ENCODE measurements at regions not wholly inside any gene's neighbourhood (a gene's known extent, or its start where the extent isn't known, plus 50 kb on each side); places are given as distances from the start of the nearest gene placed in this dataset.
A peak's percentile ranks its signal among the peaks of the same experiment; 100 is the strongest.

DNA sequence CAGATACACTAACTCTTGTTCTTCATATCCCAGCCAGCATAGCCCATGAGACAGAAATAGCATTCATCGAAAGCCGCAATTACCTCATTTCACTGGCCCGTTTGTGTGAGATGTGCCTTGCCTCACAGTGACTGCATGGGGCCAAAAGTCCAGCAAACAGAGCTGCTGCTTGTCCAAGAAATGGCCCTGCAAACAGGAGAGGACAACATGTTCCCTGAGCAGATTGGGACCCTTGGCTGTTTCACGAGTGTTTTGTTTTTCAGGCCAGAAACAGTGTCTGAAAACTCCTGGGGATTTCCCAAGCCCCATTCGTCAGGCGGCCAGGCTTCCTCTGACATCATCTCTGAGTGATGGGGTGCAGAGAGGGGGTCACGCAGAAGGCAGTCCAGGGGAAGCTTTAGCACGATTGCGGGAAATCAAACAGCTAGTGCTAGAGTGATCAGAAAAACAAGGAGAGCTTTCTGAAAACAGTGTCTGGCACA is 503.6 kb upstream of the PAPPA start:
- H3K36me3 ChIP-seq (ENCODE audit: control insufficient read depth in 4 of 4, insufficient read depth in 3 of 4, low read depth in 1 of 4, low read length in 3 of 4): no peaks in the 10 kb centered on the region
- H3K4me3 ChIP-seq (ENCODE audit: low read depth in 1 of 3, low read length in 3 of 3): no peak overlapping the region
- TF ChIP-seq RAD21 (IDR thresholded peaks at IDR 0.05) (peak in 1 of 2 donors; percentile 33), NR2F2 (IDR thresholded peaks at IDR 0.05) (peak; percentile 88), FOXA2 (IDR thresholded peaks at IDR 0.05) (peak; percentile 41), EGR1 (IDR thresholded peaks at IDR 0.05; ENCODE audit: low read depth in 2 of 2) (peak in 1 of 2 donors; percentile 14), MAX (IDR thresholded peaks at IDR 0.05) (no peak), TAF1 (conservative IDR thresholded peaks at IDR 0.05) (no peak), FOXA1 (IDR thresholded peaks at IDR 0.05) (peak; percentile 22), YY1 (IDR thresholded peaks at IDR 0.05) (peak; percentile 75), SP1 (IDR thresholded peaks at IDR 0.05) (peak; percentile 79), HNF4A (conservative IDR thresholded peaks at IDR 0.05) (peak in 1 of 2 donors; percentile 91), JUND (IDR thresholded peaks at IDR 0.05) (peak in 1 of 2 donors; percentile 87), HNF4G (IDR thresholded peaks at IDR 0.05) (no peak), RXRA (IDR thresholded peaks at IDR 0.05) (peak; percentile 47 to 88), ZBTB33 (IDR thresholded peaks at IDR 0.05) (peak; percentile 53)
- TF ChIP-seq, protein P1, sequence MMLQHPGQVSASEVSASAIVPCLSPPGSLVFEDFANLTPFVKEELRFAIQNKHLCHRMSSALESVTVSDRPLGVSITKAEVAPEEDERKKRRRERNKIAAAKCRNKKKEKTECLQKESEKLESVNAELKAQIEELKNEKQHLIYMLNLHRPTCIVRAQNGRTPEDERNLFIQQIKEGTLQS (IDR thresholded peaks at IDR 0.05): peak; percentile 3
- TF ChIP-seq, protein P2, sequence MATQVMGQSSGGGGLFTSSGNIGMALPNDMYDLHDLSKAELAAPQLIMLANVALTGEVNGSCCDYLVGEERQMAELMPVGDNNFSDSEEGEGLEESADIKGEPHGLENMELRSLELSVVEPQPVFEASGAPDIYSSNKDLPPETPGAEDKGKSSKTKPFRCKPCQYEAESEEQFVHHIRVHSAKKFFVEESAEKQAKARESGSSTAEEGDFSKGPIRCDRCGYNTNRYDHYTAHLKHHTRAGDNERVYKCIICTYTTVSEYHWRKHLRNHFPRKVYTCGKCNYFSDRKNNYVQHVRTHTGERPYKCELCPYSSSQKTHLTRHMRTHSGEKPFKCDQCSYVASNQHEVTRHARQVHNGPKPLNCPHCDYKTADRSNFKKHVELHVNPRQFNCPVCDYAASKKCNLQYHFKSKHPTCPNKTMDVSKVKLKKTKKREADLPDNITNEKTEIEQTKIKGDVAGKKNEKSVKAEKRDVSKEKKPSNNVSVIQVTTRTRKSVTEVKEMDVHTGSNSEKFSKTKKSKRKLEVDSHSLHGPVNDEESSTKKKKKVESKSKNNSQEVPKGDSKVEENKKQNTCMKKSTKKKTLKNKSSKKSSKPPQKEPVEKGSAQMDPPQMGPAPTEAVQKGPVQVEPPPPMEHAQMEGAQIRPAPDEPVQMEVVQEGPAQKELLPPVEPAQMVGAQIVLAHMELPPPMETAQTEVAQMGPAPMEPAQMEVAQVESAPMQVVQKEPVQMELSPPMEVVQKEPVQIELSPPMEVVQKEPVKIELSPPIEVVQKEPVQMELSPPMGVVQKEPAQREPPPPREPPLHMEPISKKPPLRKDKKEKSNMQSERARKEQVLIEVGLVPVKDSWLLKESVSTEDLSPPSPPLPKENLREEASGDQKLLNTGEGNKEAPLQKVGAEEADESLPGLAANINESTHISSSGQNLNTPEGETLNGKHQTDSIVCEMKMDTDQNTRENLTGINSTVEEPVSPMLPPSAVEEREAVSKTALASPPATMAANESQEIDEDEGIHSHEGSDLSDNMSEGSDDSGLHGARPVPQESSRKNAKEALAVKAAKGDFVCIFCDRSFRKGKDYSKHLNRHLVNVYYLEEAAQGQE (IDR thresholded peaks at IDR 0.05): peak; percentile 34
- TF ChIP-seq, protein P3, sequence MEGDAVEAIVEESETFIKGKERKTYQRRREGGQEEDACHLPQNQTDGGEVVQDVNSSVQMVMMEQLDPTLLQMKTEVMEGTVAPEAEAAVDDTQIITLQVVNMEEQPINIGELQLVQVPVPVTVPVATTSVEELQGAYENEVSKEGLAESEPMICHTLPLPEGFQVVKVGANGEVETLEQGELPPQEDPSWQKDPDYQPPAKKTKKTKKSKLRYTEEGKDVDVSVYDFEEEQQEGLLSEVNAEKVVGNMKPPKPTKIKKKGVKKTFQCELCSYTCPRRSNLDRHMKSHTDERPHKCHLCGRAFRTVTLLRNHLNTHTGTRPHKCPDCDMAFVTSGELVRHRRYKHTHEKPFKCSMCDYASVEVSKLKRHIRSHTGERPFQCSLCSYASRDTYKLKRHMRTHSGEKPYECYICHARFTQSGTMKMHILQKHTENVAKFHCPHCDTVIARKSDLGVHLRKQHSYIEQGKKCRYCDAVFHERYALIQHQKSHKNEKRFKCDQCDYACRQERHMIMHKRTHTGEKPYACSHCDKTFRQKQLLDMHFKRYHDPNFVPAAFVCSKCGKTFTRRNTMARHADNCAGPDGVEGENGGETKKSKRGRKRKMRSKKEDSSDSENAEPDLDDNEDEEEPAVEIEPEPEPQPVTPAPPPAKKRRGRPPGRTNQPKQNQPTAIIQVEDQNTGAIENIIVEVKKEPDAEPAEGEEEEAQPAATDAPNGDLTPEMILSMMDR (IDR thresholded peaks at IDR 0.05; ENCODE audit: low read depth, low read length, missing input control): no peak
- no peaks in the 10 kb centered on the region for H3K27me3 ChIP-seq (ENCODE audit: control insufficient read depth in 4 of 4, insufficient read depth in 4 of 4, low read length in 3 of 4)
- no peak overlapping the region for H3K9ac ChIP-seq (ENCODE audit: low read depth in 1 of 2, low read length in 2 of 2)
- H3K9me3 ChIP-seq (ENCODE audit: control insufficient read depth in 4 of 4, low read length in 3 of 4): no peaks in the 10 kb centered on the region
- DNase-seq (ENCODE audit: low spot score): no peak
- no peaks in the 10 kb centered on the region for H3K4me1 ChIP-seq (ENCODE audit: control insufficient read depth in 4 of 4, insufficient read depth in 4 of 4, low read length in 3 of 4)
- peak overlapping the region in 1 of 2 donors; percentile 13 for H3K27ac ChIP-seq (ENCODE audit: low read depth in 1 of 2, low read length in 2 of 2)
- WGBS: 27% methylated on average over 9 of the region's 9 CpGs

DNA sequence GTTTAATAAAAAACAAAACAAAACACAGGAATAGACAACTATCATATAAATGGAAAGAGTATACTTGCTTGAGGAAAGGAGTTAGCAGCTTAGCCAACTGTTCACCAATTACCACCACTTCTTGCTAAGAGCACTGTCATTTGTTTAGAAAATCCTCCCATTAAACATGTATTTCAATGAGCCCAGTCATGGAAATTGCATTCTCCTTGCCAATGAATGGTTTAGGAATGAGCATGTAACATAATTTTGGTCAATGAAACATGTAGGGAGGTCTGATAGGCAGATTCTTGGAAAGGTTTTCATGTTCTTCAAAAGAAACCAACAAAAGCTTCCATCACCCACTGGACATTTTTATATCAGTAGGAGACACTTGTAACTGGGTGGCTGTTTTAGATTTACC is 502.8 kb upstream of the PAPPA start:
- H3K9me3 ChIP-seq (ENCODE audit: control insufficient read depth in 4 of 4, low read length in 3 of 4): no peaks in the 10 kb centered on the region
- no peak overlapping the region for H3K27ac ChIP-seq (ENCODE audit: low read depth in 1 of 2, low read length in 2 of 2)
- H3K36me3 ChIP-seq (ENCODE audit: control insufficient read depth in 4 of 4, insufficient read depth in 3 of 4, low read depth in 1 of 4, low read length in 3 of 4): no peaks in the 10 kb centered on the region
- no peak overlapping the region for H3K9ac ChIP-seq (ENCODE audit: low read depth in 1 of 2, low read length in 2 of 2)
- no peak overlapping the region for H3K4me3 ChIP-seq (ENCODE audit: low read depth in 1 of 3, low read length in 3 of 3)
- H3K4me1 ChIP-seq (ENCODE audit: control insufficient read depth in 4 of 4, insufficient read depth in 4 of 4, low read length in 3 of 4): no peaks in the 10 kb centered on the region
- no peak for DNase-seq (ENCODE audit: low spot score)
- no peaks in the 10 kb centered on the region for H3K27me3 ChIP-seq (ENCODE audit: control insufficient read depth in 4 of 4, insufficient read depth in 4 of 4, low read length in 3 of 4)
- TF ChIP-seq EGR1 (IDR thresholded peaks at IDR 0.05; ENCODE audit: low read depth in 2 of 2): no peak
- TF ChIP-seq YY1 (IDR thresholded peaks at IDR 0.05): no peak
- TF ChIP-seq NR2F2 (IDR thresholded peaks at IDR 0.05): no peak
- TF ChIP-seq, protein P2 (IDR thresholded peaks at IDR 0.05): no peak
- TF ChIP-seq GABPA (IDR thresholded peaks at IDR 0.05 in 1 of 2, conservative IDR thresholded peaks at IDR 0.05 in 1 of 2): no peak
- TF ChIP-seq RAD21 (IDR thresholded peaks at IDR 0.05): no peak
- TF ChIP-seq TAF1 (conservative IDR thresholded peaks at IDR 0.05): no peak
- TF ChIP-seq, protein P1 (IDR thresholded peaks at IDR 0.05): no peak
- no peak for TF ChIP-seq ZBTB33 (IDR thresholded peaks at IDR 0.05)
- TF ChIP-seq HNF4G (IDR thresholded peaks at IDR 0.05): no peak
- TF ChIP-seq HNF4A (conservative IDR thresholded peaks at IDR 0.05): no peak

Data from liver (tissue), 8 donors.